Cardiac fibroblast (primary cell): ENCODE measurements at regions not wholly inside any gene's neighbourhood (a gene's known extent, or its start where the extent isn't known, plus 50 kb on each side); places are given as distances from the start of the nearest gene placed in this dataset.

Experiments
- DNase-seq, 2 donors: peaks; one replicate each; pipeline versions ENCODE4 v3.0.0 to v3.0.0-alpha.2; 2010; ENCODE audit warnings: low read depth in 2 of 2
- H3K4me3 ChIP-seq, 2 donors: replicated peaks in 1 of 2; 1 replicate in 1 of 2; 2 replicates in 1 of 2; pipeline ENCODE4 v1.5.1; 2011; ENCODE audit warnings: low read depth in 2 of 2, low read length in 2 of 2, mild to moderate bottlenecking in 2 of 2, moderate library complexity in 1 of 2
- TF ChIP-seq, protein P1 (sequence below): IDR thresholded peaks from one replicate; pipeline ENCODE4 v1.5.1; 2011; ENCODE audit warnings: low read depth, mild to moderate bottlenecking, low read length, inconsistent platforms

DNA sequence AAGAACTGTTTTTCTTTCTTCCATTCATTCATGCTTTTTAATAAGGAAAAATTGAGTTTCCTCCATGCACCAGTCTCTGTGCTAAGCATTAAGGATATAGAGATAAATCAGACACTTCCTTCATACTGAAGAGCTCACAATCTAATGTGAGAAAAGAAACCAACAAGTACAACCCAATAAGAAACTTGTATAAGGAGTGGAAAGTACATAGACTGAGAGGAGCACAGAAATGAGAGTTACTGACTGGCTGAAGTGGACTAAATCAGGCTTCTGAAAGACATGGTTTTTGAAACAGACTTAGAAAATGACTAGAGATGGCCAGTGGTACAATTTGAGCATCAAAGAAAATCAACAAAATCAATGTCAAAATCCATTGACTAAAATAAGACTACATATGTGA, 524.4 kb downstream of the PLPP3 start:
- TF ChIP-seq, protein P1, sequence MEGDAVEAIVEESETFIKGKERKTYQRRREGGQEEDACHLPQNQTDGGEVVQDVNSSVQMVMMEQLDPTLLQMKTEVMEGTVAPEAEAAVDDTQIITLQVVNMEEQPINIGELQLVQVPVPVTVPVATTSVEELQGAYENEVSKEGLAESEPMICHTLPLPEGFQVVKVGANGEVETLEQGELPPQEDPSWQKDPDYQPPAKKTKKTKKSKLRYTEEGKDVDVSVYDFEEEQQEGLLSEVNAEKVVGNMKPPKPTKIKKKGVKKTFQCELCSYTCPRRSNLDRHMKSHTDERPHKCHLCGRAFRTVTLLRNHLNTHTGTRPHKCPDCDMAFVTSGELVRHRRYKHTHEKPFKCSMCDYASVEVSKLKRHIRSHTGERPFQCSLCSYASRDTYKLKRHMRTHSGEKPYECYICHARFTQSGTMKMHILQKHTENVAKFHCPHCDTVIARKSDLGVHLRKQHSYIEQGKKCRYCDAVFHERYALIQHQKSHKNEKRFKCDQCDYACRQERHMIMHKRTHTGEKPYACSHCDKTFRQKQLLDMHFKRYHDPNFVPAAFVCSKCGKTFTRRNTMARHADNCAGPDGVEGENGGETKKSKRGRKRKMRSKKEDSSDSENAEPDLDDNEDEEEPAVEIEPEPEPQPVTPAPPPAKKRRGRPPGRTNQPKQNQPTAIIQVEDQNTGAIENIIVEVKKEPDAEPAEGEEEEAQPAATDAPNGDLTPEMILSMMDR = no peak
- no peak for DNase-seq
- no peak overlapping the region for H3K4me3 ChIP-seq

GRCh38 chr1:56052041-56052440, 527.3 kb downstream of the PLPP3 start:
- H3K4me3 ChIP-seq = no peak overlapping the region
- TF ChIP-seq, protein P1 = no peak
- no peak for DNase-seq

DNA sequence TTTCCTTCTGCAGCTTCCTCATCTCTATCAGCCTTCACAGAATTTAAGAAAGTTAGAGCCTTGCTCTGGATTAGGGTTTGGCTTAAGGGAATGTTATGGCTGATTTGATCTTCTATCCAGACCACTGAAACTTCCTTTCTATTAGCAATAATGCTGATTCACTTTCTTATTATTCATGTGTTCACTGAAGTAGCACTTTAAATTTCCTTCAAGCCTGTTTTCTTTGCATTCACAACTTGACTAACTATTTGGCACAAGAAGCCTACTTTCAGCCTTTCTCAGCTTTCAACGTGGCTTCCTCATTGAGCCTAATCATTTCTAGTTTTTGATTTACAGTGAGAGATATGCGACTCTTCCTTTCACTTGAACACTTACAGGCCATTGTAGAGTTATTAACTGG, 528.5 kb downstream of the PLPP3 start:
- no peak for DNase-seq
- TF ChIP-seq, protein P1 = no peak

GRCh38 chr1:56045477-56045876, 533.9 kb downstream of the PLPP3 start:
- TF ChIP-seq, protein P1 = no peak
- DNase-seq = no peak

More for the DNA sequence above, 528.5 kb downstream of the PLPP3 start:
- H3K4me3 ChIP-seq = no peak overlapping the region

DNA sequence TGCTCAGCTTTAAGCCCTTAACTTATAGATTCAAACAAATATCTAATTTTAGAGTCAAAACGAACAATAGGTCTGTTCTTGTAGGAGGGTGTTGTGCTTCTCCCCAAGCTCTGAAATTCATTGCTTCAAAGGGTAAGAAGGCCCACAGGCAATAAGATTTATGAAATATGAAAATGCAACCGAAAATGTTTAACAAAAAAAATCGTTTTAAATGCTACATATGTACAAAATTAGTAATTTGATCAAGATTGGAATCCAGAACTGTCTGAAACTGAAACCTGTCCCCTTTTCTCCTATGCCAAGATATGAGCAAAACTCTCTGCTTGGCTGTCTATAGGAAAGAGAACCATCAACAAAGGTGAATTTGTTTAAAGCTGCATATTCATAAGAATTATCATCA, 534.3 kb downstream of the PLPP3 start:
- DNase-seq = no peak
- TF ChIP-seq, protein P1 = no peak

More at GRCh38 chr1:56045477-56045876, 533.9 kb downstream of the PLPP3 start:
- no peak overlapping the region for H3K4me3 ChIP-seq

DNA sequence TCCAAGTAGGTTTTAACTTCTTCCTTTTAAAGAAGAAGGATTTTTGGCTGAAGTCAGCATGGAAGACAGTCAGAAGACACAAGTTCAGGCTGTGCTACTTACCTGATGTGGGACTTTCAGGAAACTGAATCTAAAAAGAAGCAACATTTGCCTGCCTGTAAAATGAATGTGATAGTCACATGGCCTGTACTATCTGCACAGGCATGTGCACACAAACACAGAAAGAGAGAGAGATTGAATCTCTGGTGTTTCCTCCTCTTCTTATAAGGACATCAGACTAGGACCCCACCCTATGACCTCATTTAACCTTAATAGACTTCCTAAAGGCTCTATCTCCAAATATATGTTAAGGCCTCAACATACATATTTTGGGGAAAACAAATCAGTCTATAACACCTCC, 542.9 kb downstream of the PLPP3 start:
- TF ChIP-seq, protein P1 = no peak
- no peak overlapping the region for H3K4me3 ChIP-seq
- DNase-seq = no peak

More for the DNA sequence above, 534.3 kb downstream of the PLPP3 start:
- H3K4me3 ChIP-seq = no peak overlapping the region

GRCh38 chr1:56034847-56035481, 544.4 kb downstream of the PLPP3 start:
- peak; percentile 59 to 68 for DNase-seq
- TF ChIP-seq, protein P1 = no peak
- no peak overlapping the region for H3K4me3 ChIP-seq
